ENCODE measurements at regions not wholly inside any gene's neighbourhood (a gene's known extent, or its start where the extent isn't known, plus 50 kb on each side); places are given as distances from the start of the nearest gene placed in this dataset.

DNA sequence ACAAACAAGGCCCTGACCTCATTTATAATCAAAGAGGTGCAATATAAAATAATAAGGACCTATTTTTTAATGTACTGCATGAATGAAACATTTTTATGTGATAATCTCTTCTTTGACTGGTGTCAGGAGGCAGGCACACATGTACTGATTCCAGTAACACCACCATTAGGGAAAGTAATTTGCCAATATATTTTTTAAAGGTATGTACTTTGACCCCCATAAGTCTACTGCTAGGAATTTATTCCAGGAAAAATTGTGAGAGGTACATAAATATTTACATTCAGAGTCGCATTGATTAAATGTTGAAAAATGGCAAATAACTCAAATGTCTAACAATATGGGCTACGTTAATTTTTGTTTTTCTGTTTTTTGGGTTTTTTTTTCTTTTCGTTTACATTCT lies 325.4 kb upstream of the PRDM1 start:
- H3K4me1 ChIP-seq (ENCODE audit: insufficient read depth, low read length): no peaks in the 10 kb centered on the region; the same call in 1 of the 2 replicates
- no peak overlapping the region for H3K27ac ChIP-seq (ENCODE audit: low read length)

GRCh38 chr6:105759946-105760345 lies 326.2 kb upstream of the PRDM1 start:
- Histone ChIP-seq H3K27ac (ENCODE audit: low read length) (no peak overlapping the region), H3K4me1 (ENCODE audit: insufficient read depth, low read length) (no peaks in the 10 kb centered on the region; the same call in 1 of the 2 replicates), H3K9ac (ENCODE audit: low read depth, low read length) (no peak overlapping the region)

More for the DNA sequence above, 325.4 kb upstream of the PRDM1 start:
- Histone ChIP-seq H3K36me3 (ENCODE audit: insufficient read depth, low read depth, low read length) (no peaks in the 10 kb centered on the region), H3K9me3 (ENCODE audit: insufficient read depth, low read depth, low read length) (no peaks in the 10 kb centered on the region), H3K27me3 (ENCODE audit: insufficient read depth, low read length) (no peaks in the 10 kb centered on the region), H3K4me3 (ENCODE audit: low read length) (no peak overlapping the region), H3K9ac (ENCODE audit: low read depth, low read length) (no peak overlapping the region)

DNA sequence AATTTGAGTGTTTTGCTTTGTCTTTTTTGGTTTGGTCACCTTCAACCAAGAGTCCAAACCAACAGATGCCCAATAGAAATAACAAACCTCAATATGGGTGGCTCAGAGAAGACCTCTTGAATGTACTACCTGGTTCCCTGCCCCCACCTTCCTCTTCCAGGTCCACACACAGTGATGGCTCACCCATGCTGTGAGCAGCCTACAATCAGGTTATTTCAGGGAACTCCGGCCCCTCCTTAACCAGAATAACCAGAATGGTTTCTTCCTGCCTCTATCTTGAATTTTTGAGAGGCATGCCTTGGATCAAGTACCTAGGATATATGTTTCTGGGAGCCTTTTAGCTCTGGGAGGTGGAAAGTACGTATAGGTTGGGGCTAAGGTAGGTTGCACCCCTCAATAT lies 327.1 kb upstream of the PRDM1 start:
- Histone ChIP-seq H3K27ac (ENCODE audit: low read length) (no peak overlapping the region), H3K4me3 (ENCODE audit: low read length) (no peak overlapping the region), H3K9me3 (ENCODE audit: insufficient read depth, low read depth, low read length) (peaks cover 7% of the 10 kb centered on the region; the same call in 1 of the 2 replicates), H3K9ac (ENCODE audit: low read depth, low read length) (no peak overlapping the region), H3K36me3 (ENCODE audit: insufficient read depth, low read depth, low read length) (no peaks in the 10 kb centered on the region), H3K27me3 (ENCODE audit: insufficient read depth, low read length) (no peaks in the 10 kb centered on the region), H3K4me1 (ENCODE audit: insufficient read depth, low read length) (no peaks in the 10 kb centered on the region; the same call in 1 of the 2 replicates)

More at GRCh38 chr6:105759946-105760345, 326.2 kb upstream of the PRDM1 start:
- Histone ChIP-seq H3K4me3 (ENCODE audit: low read length) (no peak overlapping the region), H3K27me3 (ENCODE audit: insufficient read depth, low read length) (no peaks in the 10 kb centered on the region), H3K9me3 (ENCODE audit: insufficient read depth, low read depth, low read length) (peaks cover 7% of the 10 kb centered on the region; the same call in 1 of the 2 replicates), H3K36me3 (ENCODE audit: insufficient read depth, low read depth, low read length) (no peaks in the 10 kb centered on the region)

GRCh38 chr6:105757512-105758200 lies 328.5 kb upstream of the PRDM1 start:
- H3K9ac ChIP-seq (ENCODE audit: low read depth, low read length): no peak overlapping the region
- H3K36me3 ChIP-seq (ENCODE audit: insufficient read depth, low read depth, low read length): no peaks in the 10 kb centered on the region
- no peak overlapping the region for H3K27ac ChIP-seq (ENCODE audit: low read length)
- peaks cover 7% of the 10 kb centered on the region; the same call in 1 of the 2 replicates for H3K9me3 ChIP-seq (ENCODE audit: insufficient read depth, low read depth, low read length)
- H3K4me3 ChIP-seq (ENCODE audit: low read length): no peak overlapping the region
- H3K27me3 ChIP-seq (ENCODE audit: insufficient read depth, low read length): no peaks in the 10 kb centered on the region
- H3K4me1 ChIP-seq (ENCODE audit: insufficient read depth, low read length): peaks cover 8% of the 10 kb centered on the region

- Histone ChIP-seq H3K4me1 (ENCODE audit: insufficient read depth, low read length) (peaks cover 8% of the 10 kb centered on the region), H3K9me3 (ENCODE audit: insufficient read depth, low read depth, low read length) (peaks cover 7% of the 10 kb centered on the region; the same call in 1 of the 2 replicates), H3K27me3 (ENCODE audit: insufficient read depth, low read length) (no peaks in the 10 kb centered on the region), H3K9ac (ENCODE audit: low read depth, low read length) (no peak overlapping the region), H3K27ac (ENCODE audit: low read length) (no peak overlapping the region), H3K36me3 (ENCODE audit: insufficient read depth, low read depth, low read length) (no peaks in the 10 kb centered on the region), H3K4me3 (ENCODE audit: low read length) (no peak overlapping the region)
These were observed 330.3 kb upstream of the PRDM1 start for GRCh38 chr6:105755885-105756284.

- Histone ChIP-seq H3K27me3 (ENCODE audit: insufficient read depth, low read length) (no peaks in the 10 kb centered on the region), H3K4me1 (ENCODE audit: insufficient read depth, low read length) (peaks cover 8% of the 10 kb centered on the region), H3K9ac (ENCODE audit: low read depth, low read length) (no peak overlapping the region), H3K4me3 (ENCODE audit: low read length) (no peak overlapping the region), H3K36me3 (ENCODE audit: insufficient read depth, low read depth, low read length) (no peaks in the 10 kb centered on the region), H3K27ac (ENCODE audit: low read length) (no peak overlapping the region), H3K9me3 (ENCODE audit: insufficient read depth, low read depth, low read length) (peaks cover 7% of the 10 kb centered on the region; the same call in 1 of the 2 replicates)
These were observed 332.4 kb upstream of the PRDM1 start for GRCh38 chr6:105753620-105754211.

- Histone ChIP-seq H3K9ac (ENCODE audit: low read depth, low read length) (no peak overlapping the region), H3K9me3 (ENCODE audit: insufficient read depth, low read depth, low read length) (peaks cover 7% of the 10 kb centered on the region; the same call in 1 of the 2 replicates), H3K27me3 (ENCODE audit: insufficient read depth, low read length) (no peaks in the 10 kb centered on the region), H3K4me3 (ENCODE audit: low read length) (no peak overlapping the region), H3K36me3 (ENCODE audit: insufficient read depth, low read depth, low read length) (no peaks in the 10 kb centered on the region), H3K27ac (ENCODE audit: low read length) (no peak overlapping the region), H3K4me1 (ENCODE audit: insufficient read depth, low read length) (peaks cover 8% of the 10 kb centered on the region; the same call in 1 of the 2 replicates)
These were observed 332.9 kb upstream of the PRDM1 start for GRCh38 chr6:105753207-105753606.

DNA sequence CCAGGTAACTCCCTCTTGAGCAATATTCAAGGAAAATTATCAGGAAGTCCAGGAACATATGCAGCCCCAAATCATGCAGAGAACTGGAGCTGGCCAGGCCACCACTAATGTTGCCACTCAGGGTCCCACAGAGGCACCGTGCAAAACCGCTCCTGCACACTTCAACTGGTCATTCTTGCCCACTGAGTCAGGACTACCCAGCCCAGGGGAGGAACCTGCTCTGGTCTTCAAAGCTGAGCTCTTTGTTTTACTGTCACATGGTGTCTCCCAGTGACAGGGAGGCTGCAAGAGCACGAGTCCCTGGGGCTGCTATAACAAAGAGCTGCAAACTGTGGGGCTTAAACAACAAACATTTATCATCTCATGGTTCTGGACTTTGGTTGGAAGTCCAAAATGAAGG lies 336.0 kb upstream of the PRDM1 start:
- Histone ChIP-seq H3K4me1 (ENCODE audit: insufficient read depth, low read length) (peaks cover 13% of the 10 kb centered on the region; the same call in 1 of the 2 replicates), H3K27me3 (ENCODE audit: insufficient read depth, low read length) (no peaks in the 10 kb centered on the region), H3K36me3 (ENCODE audit: insufficient read depth, low read depth, low read length) (no peaks in the 10 kb centered on the region), H3K9me3 (ENCODE audit: insufficient read depth, low read depth, low read length) (0 out of 2 replicates have a peak, but pooled peaks cover 2% of the 10 kb centered on the region), H3K4me3 (ENCODE audit: low read length) (no peak overlapping the region), H3K9ac (ENCODE audit: low read depth, low read length) (no peak overlapping the region), H3K27ac (ENCODE audit: low read length) (no peak overlapping the region)

- no peak overlapping the region for H3K9ac ChIP-seq (ENCODE audit: low read depth, low read length)
- peaks cover 11% of the 10 kb centered on the region; the same call in 1 of the 2 replicates for H3K4me1 ChIP-seq (ENCODE audit: insufficient read depth, low read length)
- H3K36me3 ChIP-seq (ENCODE audit: insufficient read depth, low read depth, low read length): no peaks in the 10 kb centered on the region
- no peaks in the 10 kb centered on the region for H3K9me3 ChIP-seq (ENCODE audit: insufficient read depth, low read depth, low read length)
- no peak overlapping the region for H3K27ac ChIP-seq (ENCODE audit: low read length)
- no peak overlapping the region for H3K4me3 ChIP-seq (ENCODE audit: low read length)
- H3K27me3 ChIP-seq (ENCODE audit: insufficient read depth, low read length): no peaks in the 10 kb centered on the region
These were observed 337.4 kb upstream of the PRDM1 start for GRCh38 chr6:105748737-105749161.

DNA sequence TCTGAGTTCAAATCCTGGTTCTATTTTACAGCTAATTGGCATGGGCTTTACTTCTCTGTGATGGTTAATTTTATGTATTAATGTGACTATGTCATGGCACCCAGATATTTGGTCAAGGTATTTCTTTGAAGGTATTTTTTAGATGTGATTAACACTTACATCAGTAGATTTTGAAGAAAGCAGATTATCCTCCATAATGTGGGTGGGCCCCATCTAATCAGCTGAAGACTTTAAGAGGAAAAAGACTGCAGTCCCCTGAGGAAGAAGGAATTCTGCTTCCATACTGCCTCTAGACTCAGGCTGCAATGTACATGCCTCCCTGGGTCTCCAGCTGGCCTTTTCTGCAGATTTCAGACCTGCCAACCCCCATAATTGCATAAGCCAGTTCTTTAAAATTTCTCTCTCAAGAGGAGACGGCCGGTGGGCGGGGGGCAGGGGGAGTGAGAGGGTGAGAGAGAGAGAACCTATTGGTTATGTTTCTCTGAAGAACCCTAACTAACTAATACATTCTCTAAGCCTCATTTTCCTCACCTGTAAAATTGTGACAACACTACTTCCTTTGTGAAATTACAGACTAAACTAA lies 338.2 kb upstream of the PRDM1 start:
- Histone ChIP-seq H3K36me3 (ENCODE audit: insufficient read depth, low read depth, low read length) (no peaks in the 10 kb centered on the region), H3K27ac (ENCODE audit: low read length) (no peak overlapping the region), H3K4me3 (ENCODE audit: low read length) (no peak overlapping the region)

GRCh38 chr6:105746509-105746908 lies 339.6 kb upstream of the PRDM1 start:
- Histone ChIP-seq H3K4me1 (ENCODE audit: insufficient read depth, low read length) (peaks cover 12% of the 10 kb centered on the region; the same call in 1 of the 2 replicates), H3K4me3 (ENCODE audit: low read length) (no peak overlapping the region), H3K27me3 (ENCODE audit: insufficient read depth, low read length) (no peaks in the 10 kb centered on the region), H3K36me3 (ENCODE audit: insufficient read depth, low read depth, low read length) (no peaks in the 10 kb centered on the region), H3K9ac (ENCODE audit: low read depth, low read length) (no peak overlapping the region), H3K9me3 (ENCODE audit: insufficient read depth, low read depth, low read length) (no peaks in the 10 kb centered on the region), H3K27ac (ENCODE audit: low read length) (no peak overlapping the region)

More for the DNA sequence above, 338.2 kb upstream of the PRDM1 start:
- Histone ChIP-seq H3K9me3 (ENCODE audit: insufficient read depth, low read depth, low read length) (no peaks in the 10 kb centered on the region), H3K27me3 (ENCODE audit: insufficient read depth, low read length) (no peaks in the 10 kb centered on the region), H3K9ac (ENCODE audit: low read depth, low read length) (no peak overlapping the region), H3K4me1 (ENCODE audit: insufficient read depth, low read length) (peaks cover 12% of the 10 kb centered on the region; the same call in 1 of the 2 replicates)
